ENCODE measurements at regions not wholly inside any gene's neighbourhood (a gene's known extent, or its start where the extent isn't known, plus 50 kb on each side); places are given as distances from the start of the nearest gene placed in this dataset.
"Not testable (repeated sequence)": the region's sequence is repeated elsewhere in the genome, so short reads cannot be mapped to it uniquely, and the experiment has no call there.

DNA sequence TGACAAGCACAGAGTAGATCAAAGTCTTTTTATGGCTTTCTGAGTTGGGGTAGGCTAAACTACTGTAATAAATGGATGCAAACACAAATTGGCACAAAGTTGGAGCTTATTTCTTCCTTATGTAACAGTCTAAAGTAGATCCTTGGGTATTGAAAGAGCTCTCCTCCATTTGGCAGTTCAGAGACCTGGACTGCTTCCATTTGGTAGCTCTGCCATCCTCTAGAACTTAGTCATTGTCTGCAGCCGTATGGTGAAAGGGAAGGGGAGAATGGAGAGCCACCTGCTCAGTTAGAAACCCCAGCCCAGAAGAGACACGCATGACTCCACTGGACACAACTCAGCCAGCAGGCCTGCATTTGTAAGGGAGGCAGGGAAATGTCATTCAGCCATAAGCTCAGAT lies 345.0 kb downstream of the DMAC1 start:
- TF ChIP-seq POLR2A (IDR thresholded peaks at IDR 0.05; ENCODE audit: low read length) (no peak), GATA1 (IDR thresholded peaks at IDR 0.05; ENCODE audit: low read depth, low read length) (no peak)
- no peak for DNase-seq

DNA sequence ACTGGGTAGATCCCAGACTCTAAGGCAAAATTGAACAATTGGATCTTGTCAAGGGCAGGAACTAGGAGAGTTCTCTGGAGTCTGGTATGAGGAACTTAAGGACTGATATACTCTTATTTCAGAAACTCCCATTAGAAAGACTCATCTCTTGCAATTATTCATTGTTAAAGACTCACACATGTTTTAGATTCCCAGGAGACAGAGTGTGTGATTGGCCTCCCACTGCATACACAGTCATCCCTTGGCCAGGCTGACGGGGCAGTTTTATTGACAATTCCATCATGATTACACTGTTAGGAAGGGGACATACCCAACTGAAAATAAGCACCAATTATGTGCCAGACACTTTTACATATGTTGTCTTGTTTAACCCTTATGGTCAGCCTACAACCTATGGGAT lies 347.2 kb downstream of the DMAC1 start:
- DNase-seq = no peak

DNA sequence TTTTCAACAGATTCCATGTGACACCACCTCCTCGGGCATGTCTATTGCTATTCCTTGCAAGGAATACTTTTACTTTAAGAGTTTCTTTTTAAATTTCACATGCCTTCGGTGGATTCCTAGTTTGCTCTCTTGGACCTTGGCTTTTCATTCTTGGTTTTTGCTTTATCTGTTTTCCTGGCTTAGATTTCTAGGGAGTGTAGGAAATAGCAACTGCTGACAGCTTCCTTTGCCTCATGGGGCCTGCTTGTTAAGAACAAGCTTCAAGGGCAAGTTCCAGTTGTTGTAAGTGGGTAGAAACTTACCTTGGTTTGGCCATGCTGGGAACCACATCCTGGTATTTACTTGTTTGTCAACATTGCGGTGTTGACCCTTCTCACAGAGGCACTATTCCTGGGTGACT lies 348.5 kb downstream of the DMAC1 start:
- no peak for TF ChIP-seq POLR2A (IDR thresholded peaks at IDR 0.05; ENCODE audit: low read length)
- TF ChIP-seq GATA1 (IDR thresholded peaks at IDR 0.05; ENCODE audit: low read depth, low read length) = no peak
- DNase-seq = no peak

More for the DNA sequence above, 347.2 kb downstream of the DMAC1 start:
- TF ChIP-seq GATA1 (IDR thresholded peaks at IDR 0.05; ENCODE audit: low read depth, low read length) (no peak), POLR2A (IDR thresholded peaks at IDR 0.05; ENCODE audit: low read length) (no peak)

DNA sequence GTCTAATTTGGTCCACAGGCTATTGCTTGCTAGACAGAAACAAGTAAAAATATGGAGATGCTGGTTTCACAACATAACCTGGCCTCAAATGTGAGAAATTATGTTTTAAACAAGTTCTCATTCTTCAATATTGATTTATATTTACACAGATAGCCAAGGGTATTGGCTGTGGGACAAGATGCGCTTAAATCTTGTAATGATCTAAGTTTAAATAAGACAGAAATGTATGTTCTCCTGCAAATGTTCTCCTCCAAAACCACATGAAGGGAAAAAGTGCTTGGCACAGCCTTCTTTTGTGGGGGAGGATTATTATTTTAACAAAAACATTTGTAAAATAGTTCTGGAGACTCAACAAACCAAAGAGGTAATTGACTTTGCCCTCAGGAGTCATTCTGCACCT lies 356.0 kb downstream of the DMAC1 start:
- no peak for DNase-seq
- TF ChIP-seq GATA1 (IDR thresholded peaks at IDR 0.05; ENCODE audit: low read depth, low read length) (no peak), POLR2A (IDR thresholded peaks at IDR 0.05; ENCODE audit: low read length) (no peak)

DNA sequence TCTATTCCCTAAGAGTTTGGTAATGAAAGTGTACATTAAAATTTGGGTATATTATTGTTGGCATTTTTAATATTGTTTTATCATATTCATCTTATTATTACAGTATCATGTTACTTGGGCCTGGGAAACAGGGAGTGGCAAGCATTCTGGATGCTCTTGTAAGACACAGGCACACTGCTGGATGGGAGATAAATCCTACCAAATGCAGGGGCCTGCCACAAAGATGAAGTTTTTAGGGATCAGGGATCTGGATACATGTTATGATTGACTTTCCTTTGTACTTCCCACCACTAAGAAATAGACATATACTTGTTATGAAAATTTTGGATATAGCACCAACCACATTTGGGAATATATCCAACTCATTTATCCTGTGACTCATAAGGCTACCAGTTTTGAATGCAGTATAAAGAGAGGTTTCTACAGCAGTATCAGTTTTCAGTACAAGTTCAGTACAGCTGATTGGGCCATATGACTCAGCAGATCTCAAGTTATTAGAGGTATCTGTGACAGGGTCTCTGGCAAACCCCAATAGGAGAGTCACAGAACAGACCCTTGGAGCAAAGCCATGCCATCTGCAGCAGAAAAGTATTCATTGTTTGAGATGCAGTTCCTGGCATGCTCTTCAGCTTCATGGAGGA lies 360.1 kb downstream of the DMAC1 start:
- DNase-seq = no peak
- TF ChIP-seq POLR2A (IDR thresholded peaks at IDR 0.05; ENCODE audit: low read length) (no peak), GATA1 (IDR thresholded peaks at IDR 0.05; ENCODE audit: low read depth, low read length) (no peak)

DNA sequence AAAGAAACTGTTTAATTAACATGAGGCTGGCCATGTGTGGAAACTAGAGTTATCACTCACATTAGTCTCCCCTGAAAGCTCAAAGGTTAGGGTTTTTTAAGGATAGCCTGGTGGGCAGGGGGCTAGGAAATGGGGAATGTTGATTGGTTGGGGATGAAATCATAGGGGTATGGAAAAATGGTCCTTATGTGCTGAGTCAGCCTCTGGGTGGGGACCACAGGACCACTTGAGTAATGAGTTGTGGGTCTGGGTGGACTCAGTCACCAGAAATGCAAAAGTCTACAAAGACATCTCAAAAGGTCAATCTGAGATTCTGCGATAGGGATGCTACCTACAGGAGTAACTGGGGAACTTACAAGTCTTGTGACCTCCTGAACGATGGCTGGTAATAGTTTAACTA lies 362.8 kb downstream of the DMAC1 start:
- TF ChIP-seq POLR2A (IDR thresholded peaks at IDR 0.05; ENCODE audit: low read length) = no peak
- TF ChIP-seq GATA1 (IDR thresholded peaks at IDR 0.05; ENCODE audit: low read depth, low read length) = no peak
- DNase-seq = no peak

DNA sequence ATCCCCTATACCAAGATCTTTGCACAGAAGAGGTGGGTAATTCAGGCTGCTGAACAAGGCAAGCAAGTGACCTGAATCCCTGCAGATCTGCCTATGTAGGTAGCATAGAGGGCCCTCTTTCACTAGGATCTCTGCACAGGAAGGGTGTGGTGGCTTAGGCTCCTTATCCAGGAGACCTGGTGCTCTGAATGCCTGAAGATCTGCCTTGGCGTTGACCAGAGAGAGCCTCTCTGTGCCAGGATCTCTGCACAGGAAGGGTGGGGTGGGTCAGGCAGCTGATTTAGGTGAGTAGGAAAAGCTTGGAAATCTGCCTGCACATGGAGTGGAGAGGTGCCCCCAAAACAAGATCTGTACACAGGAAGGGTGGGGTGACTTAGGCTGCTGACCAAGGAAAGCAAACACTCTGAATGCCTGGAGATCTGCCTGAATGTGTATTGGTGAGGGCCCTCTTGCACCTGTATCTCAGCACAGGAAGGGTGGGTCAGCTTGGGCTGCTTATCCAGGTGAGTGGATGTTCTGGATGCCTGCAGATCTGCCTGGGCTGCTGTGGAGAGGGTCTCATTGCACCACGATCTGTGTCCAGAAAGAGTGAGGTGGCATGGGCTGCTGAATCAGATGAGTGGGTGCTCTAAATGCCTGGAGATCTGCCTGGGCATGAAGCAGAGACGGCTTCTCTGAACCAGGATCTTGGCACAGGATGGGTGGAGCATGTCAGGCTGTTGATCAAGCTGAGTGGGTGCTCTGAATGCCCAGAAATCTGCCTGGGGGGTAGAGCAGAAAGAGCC lies 365.9 kb downstream of the DMAC1 start:
- TF ChIP-seq POLR2A (IDR thresholded peaks at IDR 0.05; ENCODE audit: low read length) (no peak), GATA1 (IDR thresholded peaks at IDR 0.05; ENCODE audit: low read depth, low read length) (no peak)
- no peak for DNase-seq

DNA sequence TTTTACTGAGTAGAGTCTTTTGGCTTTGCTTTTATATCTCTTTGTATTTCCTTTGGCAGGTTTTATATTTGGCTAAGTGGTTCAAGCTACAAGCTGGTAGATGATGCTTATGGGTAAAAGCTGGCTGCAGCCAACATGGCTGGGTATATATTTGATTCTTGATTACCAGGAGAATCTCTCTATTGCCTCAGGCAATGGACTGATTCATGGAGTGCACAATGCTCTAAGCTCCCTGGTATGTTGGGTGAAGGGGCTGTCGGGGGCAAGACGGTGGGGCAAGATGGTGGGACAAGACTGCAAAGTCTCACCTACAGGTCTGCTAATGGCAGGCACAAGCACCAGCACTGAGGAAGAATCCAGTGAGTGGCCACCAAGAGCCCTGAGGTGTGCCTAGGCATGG lies 366.6 kb downstream of the DMAC1 start:
- no peak for DNase-seq
- TF ChIP-seq GATA1 (IDR thresholded peaks at IDR 0.05; ENCODE audit: low read depth, low read length) (no peak), POLR2A (IDR thresholded peaks at IDR 0.05; ENCODE audit: low read length) (no peak)

DNA sequence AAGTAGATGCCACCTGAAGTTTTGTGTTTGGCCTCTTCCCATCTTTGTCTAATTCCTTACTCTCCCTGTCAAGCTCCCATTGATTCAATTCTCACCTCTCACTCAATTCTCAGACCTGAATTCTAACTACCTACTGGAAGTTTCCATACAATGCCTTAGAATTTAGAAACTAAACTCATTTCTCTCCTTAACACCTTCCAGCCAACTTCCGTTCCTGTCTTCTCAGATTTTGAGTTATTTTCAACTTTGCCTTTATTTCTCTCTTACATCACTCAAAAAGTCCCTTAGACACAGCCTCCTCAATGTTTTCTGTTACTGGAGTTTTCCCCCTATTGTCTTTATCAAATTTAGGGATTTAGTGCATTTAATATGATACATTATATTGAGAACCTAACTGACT lies 382.2 kb downstream of the DMAC1 start:
- DNase-seq = not testable (repeated sequence)

DNA sequence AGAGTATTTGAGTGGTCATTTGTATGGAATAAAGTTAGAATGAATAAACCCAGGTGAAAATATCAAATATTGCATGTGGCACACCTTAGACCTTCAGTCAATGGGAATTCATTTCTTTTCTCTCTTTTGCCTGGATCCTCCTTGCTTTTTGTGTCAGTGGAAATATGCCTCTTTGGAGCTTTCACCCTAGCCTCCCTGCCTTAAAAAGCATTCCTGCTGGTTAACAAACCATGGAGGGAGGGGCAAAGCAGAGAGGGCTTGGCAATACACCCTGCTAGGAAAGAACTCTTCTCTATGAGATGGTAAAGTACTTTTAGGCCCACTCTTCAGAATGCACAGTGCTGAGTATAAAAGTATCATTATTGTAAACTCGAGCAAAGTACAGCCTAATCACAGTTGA lies 383.7 kb downstream of the DMAC1 start:
- no peak for DNase-seq

DNA sequence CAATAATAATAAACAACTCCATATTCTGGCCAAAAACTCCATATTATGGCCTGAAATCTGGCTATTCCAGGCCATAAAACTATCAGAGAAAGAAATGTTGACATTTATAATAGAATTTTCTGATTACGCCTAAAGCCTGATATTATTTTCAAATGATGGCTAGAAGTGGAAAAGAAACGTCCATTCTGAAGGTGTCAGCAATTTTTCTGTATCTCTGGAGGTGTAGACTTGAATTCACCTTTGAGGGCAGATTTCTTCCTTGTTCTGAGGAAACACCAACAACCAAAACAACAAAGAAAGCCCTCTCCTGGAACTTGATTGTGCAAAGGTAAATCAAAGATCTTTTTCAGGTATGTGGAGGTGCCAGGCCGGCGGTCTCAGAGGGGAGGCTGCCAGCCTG lies 390.7 kb downstream of the DMAC1 start:
- DNase-seq = no peak
- TF ChIP-seq POLR2A (IDR thresholded peaks at IDR 0.05; ENCODE audit: low read length) = no peak
- TF ChIP-seq GATA1 (IDR thresholded peaks at IDR 0.05; ENCODE audit: low read depth, low read length) = no peak

More for the DNA sequence above, 383.7 kb downstream of the DMAC1 start:
- TF ChIP-seq GATA1 (IDR thresholded peaks at IDR 0.05; ENCODE audit: low read depth, low read length) = no peak
- no peak for TF ChIP-seq POLR2A (IDR thresholded peaks at IDR 0.05; ENCODE audit: low read length)

DNA sequence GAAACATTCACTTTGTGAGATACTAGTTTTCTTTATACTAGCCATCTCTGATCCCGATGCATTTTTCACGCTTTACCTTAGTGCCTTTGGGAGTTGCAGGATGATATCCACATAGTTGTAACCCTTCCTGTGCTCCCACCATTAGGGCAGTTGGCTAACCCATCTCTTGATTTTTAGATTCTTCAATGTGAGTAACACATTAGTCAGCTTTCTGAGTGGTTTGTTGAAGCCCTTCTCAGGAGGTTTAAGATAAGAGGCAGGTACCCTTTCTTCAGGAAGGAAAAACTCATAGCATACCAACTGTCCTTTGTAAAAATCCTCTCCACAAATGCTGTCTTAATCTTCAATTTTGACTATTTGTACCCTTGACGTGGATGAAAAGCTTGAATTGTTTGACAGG lies 392.3 kb downstream of the DMAC1 start:
- DNase-seq = no peak
- TF ChIP-seq POLR2A (IDR thresholded peaks at IDR 0.05; ENCODE audit: low read length) = no peak
- TF ChIP-seq GATA1 (IDR thresholded peaks at IDR 0.05; ENCODE audit: low read depth, low read length) = no peak

DNA sequence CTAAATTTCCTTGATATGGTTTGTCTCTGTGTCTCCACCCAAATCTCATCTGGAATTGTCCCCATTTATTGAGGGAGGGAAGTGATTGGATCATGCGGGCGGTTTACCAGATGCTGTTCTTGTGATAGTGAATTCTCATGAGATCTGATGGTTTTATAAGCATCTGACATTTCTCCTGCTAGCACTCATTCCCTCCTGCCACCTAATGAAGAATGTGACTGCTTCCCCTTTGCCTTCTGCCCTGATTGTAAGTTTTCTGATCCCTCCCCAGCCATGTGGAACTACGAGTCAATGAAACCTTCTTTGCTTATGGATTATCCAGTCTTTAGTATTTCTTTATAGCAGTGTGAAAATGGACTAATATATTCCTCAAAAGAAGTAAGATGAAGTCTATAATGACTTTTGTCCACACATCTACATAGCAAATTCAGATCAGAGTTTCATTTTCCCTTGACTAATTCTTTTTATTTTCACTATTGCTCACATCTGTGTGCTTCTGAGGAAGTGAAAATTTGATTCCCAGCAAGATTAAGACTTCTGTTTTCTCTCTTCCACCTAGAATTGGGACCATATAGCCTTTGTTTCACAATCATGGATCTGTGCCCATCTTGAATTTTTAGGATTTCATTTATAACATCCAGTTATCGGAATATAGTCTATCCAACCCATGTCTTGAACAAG lies 393.5 kb downstream of the DMAC1 start:
- TF ChIP-seq GATA1 (IDR thresholded peaks at IDR 0.05; ENCODE audit: low read depth, low read length) (no peak), POLR2A (IDR thresholded peaks at IDR 0.05; ENCODE audit: low read length) (no peak)
- DNase-seq = no peak

DNA sequence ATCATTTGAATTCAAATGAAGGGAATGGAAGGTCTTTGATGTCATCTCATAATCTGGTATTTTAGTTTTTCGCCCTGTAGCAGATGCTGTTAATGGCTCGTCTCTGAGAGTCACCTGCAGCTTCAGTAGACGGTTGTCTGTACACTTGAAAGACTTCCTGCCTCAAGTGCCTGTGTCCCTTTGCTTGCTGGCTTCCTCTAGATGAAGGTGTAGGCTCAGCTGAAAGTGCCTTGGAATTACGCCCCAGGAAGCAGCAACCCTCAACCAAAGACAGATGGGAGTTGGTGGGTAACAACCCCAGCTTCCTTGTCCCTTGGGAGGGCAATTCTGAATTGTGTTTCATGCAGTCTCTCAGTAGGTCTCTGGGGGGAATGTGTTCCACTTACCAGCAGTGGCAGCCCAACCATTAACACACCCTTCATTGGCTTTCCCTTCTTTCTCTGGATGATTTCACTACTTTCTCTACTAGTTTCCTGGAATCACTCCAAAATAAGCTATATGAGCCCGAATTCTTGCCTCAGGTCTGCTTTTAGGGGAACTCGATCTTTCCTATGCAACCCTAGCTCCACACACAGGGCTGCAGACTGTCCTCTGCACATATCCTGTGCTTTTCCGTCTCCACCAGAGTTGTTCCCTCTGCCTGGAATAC lies 395.6 kb downstream of the DMAC1 start:
- TF ChIP-seq POLR2A (IDR thresholded peaks at IDR 0.05; ENCODE audit: low read length) = no peak
- TF ChIP-seq GATA1 (IDR thresholded peaks at IDR 0.05; ENCODE audit: low read depth, low read length) = no peak
- no peak for DNase-seq
